PC-9 (cell line): ENCODE measurements at regions not wholly inside any gene's neighbourhood (a gene's known extent, or its start where the extent isn't known, plus 50 kb on each side); places are given as distances from the start of the nearest gene placed in this dataset.

Source experiments
- CTCF ChIP-seq: fragments of 200-600 bp; sonication (generic); conservative IDR thresholded peaks from 2 replicates; pipeline ENCODE4 v1.6.1; 2017; ENCODE audit warnings: mixed run types, antibody characterized with exemption, mild to moderate bottlenecking, moderate library complexity
- EZH2 ChIP-seq: fragments of 200-600 bp; sonication (generic); IDR thresholded peaks from 2 replicates; pipeline ENCODE4 v1.8.0; 2017; ENCODE audit warnings: antibody characterized with exemption, low read depth

- TF ChIP-seq EZH2, result no peak
- TF ChIP-seq CTCF, result no peak
Observed at GRCh38 chr13:73671732-73672131, 462.5 kb downstream of the KLF12 start.
